Mesenchymal stem cell (in vitro differentiated cells and primary cell): ENCODE measurements at regions not wholly inside any gene's neighbourhood (a gene's known extent, or its start where the extent isn't known, plus 50 kb on each side); places are given as distances from the start of the nearest gene placed in this dataset.

ENCODE experiments used
- DNase-seq: peaks from one replicate; pipeline ENCODE4 v3.0.0-alpha.2; 2013
- H2AFZ ChIP-seq: one replicate; pipeline ENCODE4 v1.6.1; 2013; ENCODE audit warnings: low read depth, mild to moderate bottlenecking, control low read depth, inconsistent platforms, low read length, moderate library complexity
- H2AK5ac ChIP-seq: 2 replicates; pipeline ENCODE4 v1.6.1; 2013; ENCODE audit warnings: low read length, moderate library complexity, mild to moderate bottlenecking, inconsistent platforms; ENCODE audit not compliant: severe bottlenecking
- H2BK120ac ChIP-seq: one replicate; pipeline ENCODE4 v1.6.1; 2013; ENCODE audit warnings: low read depth, mild to moderate bottlenecking, inconsistent platforms, low read length, moderate library complexity
- H2BK12ac ChIP-seq, 2 experiments: one replicate each; pipeline ENCODE4 v1.6.1; 2013; ENCODE audit warnings: inconsistent platforms in 2 of 2, low read length in 2 of 2, mild to moderate bottlenecking in 2 of 2, moderate library complexity in 2 of 2, control low read depth in 1 of 2
- H2BK15ac ChIP-seq: one replicate; pipeline ENCODE4 v1.6.1; 2013; ENCODE audit warnings: mild to moderate bottlenecking, low read depth, inconsistent platforms; ENCODE audit not compliant: poor library complexity, severe bottlenecking
- H2BK5ac ChIP-seq: 2 replicates; pipeline ENCODE4 v1.6.1; 2013; ENCODE audit warnings: low read depth, mild to moderate bottlenecking, low read length, control low read depth, inconsistent platforms; ENCODE audit not compliant: poor library complexity, severe bottlenecking
- H3K14ac ChIP-seq, 2 experiments: one replicate each; pipeline ENCODE4 v1.6.1; 2013; ENCODE audit warnings: inconsistent platforms in 2 of 2, low read length in 2 of 2, control low read depth in 1 of 2, mild to moderate bottlenecking in 1 of 2, moderate library complexity in 1 of 2
- H3K18ac ChIP-seq, 2 experiments: one replicate each; pipeline ENCODE4 v1.6.1; 2013; ENCODE audit warnings: inconsistent platforms in 2 of 2, low read length in 2 of 2, control low read depth in 1 of 2, low read depth in 1 of 2, mild to moderate bottlenecking in 1 of 2
- H3K23ac ChIP-seq, 2 experiments: one replicate each; pipeline ENCODE4 v1.6.1; 2013; ENCODE audit warnings: inconsistent platforms in 2 of 2, low read length in 2 of 2, mild to moderate bottlenecking in 2 of 2, moderate library complexity in 2 of 2, control low read depth in 1 of 2
- H3K27ac ChIP-seq: 2 replicates; pipeline ENCODE4 v1.5.1; 2013; ENCODE audit warnings: mild to moderate bottlenecking, moderate library complexity, low read length, control low read depth, inconsistent platforms; ENCODE audit not compliant: poor library complexity, severe bottlenecking
- H3K27me3 ChIP-seq, 2 experiments: 2 replicates each; pipeline versions ENCODE4 v1.6.1 to v1.7.0; 2013; ENCODE audit warnings: low read length in 2 of 2, mild to moderate bottlenecking in 2 of 2, moderate library complexity in 2 of 2, control low read depth in 1 of 2, inconsistent platforms in 1 of 2; ENCODE audit not compliant: control insufficient read depth in 1 of 2, insufficient read depth in 1 of 2
- H3K36me3 ChIP-seq, 2 experiments: 2 replicates each; pipeline versions ENCODE4 v1.6.1 to v1.7.0; 2013; ENCODE audit warnings: low read length in 2 of 2, control low read depth in 1 of 2, inconsistent platforms in 1 of 2, low read depth in 1 of 2, mild to moderate bottlenecking in 1 of 2; ENCODE audit not compliant: insufficient read depth in 2 of 2, control insufficient read depth in 1 of 2
- H3K4ac ChIP-seq, 2 experiments: one replicate each; pipeline ENCODE4 v1.6.1; 2013; ENCODE audit warnings: inconsistent platforms in 2 of 2, low read length in 2 of 2, mild to moderate bottlenecking in 2 of 2, moderate library complexity in 2 of 2, control low read depth in 1 of 2, low read depth in 1 of 2
- H3K4me1 ChIP-seq: 2 replicates; pipeline ENCODE4 v1.6.1; 2013; ENCODE audit warnings: low read depth, low read length, control low read depth; ENCODE audit not compliant: control insufficient read depth, insufficient read depth
- H3K4me2 ChIP-seq: 2 replicates; pipeline ENCODE4 v1.6.1; 2013; ENCODE audit warnings: low read length, mild to moderate bottlenecking, inconsistent platforms; ENCODE audit not compliant: poor library complexity, severe bottlenecking
- H3K4me3 ChIP-seq, 2 experiments: 2 replicates each; pipeline versions ENCODE4 v1.5.1 to v1.7.0; 2013; ENCODE audit warnings: low read length in 2 of 2, mild to moderate bottlenecking in 2 of 2, control low read depth in 1 of 2, low read depth in 1 of 2; ENCODE audit not compliant: insufficient read depth in 1 of 2
- H3K79me1 ChIP-seq: replicated peaks from 2 replicates; pipeline ENCODE4 v1.6.1; 2013; ENCODE audit warnings: mild to moderate bottlenecking, control low read depth, low read length, inconsistent platforms; ENCODE audit not compliant: poor library complexity, severe bottlenecking
- H3K9ac ChIP-seq: 2 replicates; pipeline ENCODE4 v1.7.0; 2013; ENCODE audit warnings: mild to moderate bottlenecking, low read length, moderate library complexity
- H3K9me3 ChIP-seq: 2 replicates; pipeline ENCODE4 v1.7.0; 2013; ENCODE audit warnings: mild to moderate bottlenecking, low read length; ENCODE audit not compliant: control insufficient read depth
- H4K8ac ChIP-seq: one replicate; pipeline ENCODE4 v1.6.1; 2013; ENCODE audit warnings: inconsistent platforms, mild to moderate bottlenecking, low read length, moderate library complexity
- H4K91ac ChIP-seq: one replicate; pipeline ENCODE4 v1.6.1; 2013; ENCODE audit warnings: mild to moderate bottlenecking, low read length, inconsistent platforms
- WGBS: methylation state at CpG from one replicate; pipeline ENCODE4 v1.1.7; 2013; ENCODE audit warnings: mixed read lengths; 5-methylcytosine and 5-hydroxymethylcytosine counted together

- H2BK12ac ChIP-seq, result no peak overlapping the region
- no peaks in the 10 kb centered on the region for H3K27me3 ChIP-seq
- no peak overlapping the region for H4K8ac ChIP-seq
- peak overlapping the region; percentile 93 for H3K9ac ChIP-seq
- H3K4me3 ChIP-seq, result peak overlapping the region in 1 of 2 experiments; percentile 67
- H2BK15ac ChIP-seq, result no peak overlapping the region
- H3K4me1 ChIP-seq, result no peaks in the 10 kb centered on the region
- no peak overlapping the region for H3K4ac ChIP-seq
- H3K14ac ChIP-seq, result no peak overlapping the region
- WGBS, result 82% methylated on average over 8 of the region's 8 CpGs
- H4K91ac ChIP-seq, result no peak overlapping the region
- no peak overlapping the region for H2AFZ ChIP-seq
- H3K23ac ChIP-seq, result no peak overlapping the region
- H2BK5ac ChIP-seq, result no peak overlapping the region
- no peak overlapping the region for H3K18ac ChIP-seq
- no peak overlapping the region for H3K4me2 ChIP-seq
- no peak overlapping the region for H2AK5ac ChIP-seq
- no peak overlapping the region for H2BK120ac ChIP-seq
- H3K36me3 ChIP-seq, result no peaks in the 10 kb centered on the region
- H3K27ac ChIP-seq, result no peak overlapping the region
- H3K9me3 ChIP-seq, result no peaks in the 10 kb centered on the region
- DNase-seq, result no peak
- H3K79me1 ChIP-seq, result no peaks in the 10 kb centered on the region
These were observed 55.7 kb downstream of the MRPL57 start for GRCh38 chr13:21232196-21232595.

DNA sequence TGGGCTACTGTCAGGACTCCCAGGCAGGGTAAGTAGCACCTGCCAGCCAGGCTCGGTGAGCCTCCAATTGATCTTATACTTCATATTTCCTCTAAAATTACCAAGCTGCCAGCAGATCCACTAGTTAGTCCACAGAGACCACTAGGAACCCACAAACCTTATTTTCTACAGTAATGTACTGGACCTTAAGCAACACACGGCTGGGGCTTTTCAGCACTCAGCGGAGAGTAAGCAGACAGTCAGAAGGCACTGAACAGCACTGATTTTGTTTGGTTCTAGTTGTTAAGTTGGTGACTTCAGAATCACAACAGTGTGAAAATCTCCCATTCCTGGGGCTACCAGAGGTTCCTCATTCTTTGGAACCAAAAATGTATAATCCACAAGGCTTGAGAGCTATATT lies 56.1 kb downstream of the MRPL57 start:
- Histone ChIP-seq H2BK12ac (no peak overlapping the region), H3K4ac (no peak overlapping the region), H2BK15ac (no peak overlapping the region), H3K4me2 (no peak overlapping the region), H4K91ac (no peak overlapping the region), H3K79me1 (no peaks in the 10 kb centered on the region), H2AFZ (no peak overlapping the region), H3K36me3 (no peaks in the 10 kb centered on the region), H3K23ac (no peak overlapping the region), H2BK120ac (no peak overlapping the region), H3K9me3 (no peaks in the 10 kb centered on the region), H3K14ac (no peak overlapping the region), H3K18ac (no peak overlapping the region), H3K9ac (peak overlapping the region; percentile 93), H3K4me1 (no peaks in the 10 kb centered on the region), H2BK5ac (no peak overlapping the region), H4K8ac (no peak overlapping the region), H3K27me3 (no peaks in the 10 kb centered on the region), H3K27ac (no peak overlapping the region), H2AK5ac (no peak overlapping the region), H3K4me3 (peak overlapping the region in 1 of 2 experiments; percentile 67)
- 65% methylated on average over 3 of the region's 3 CpGs for WGBS
- DNase-seq, result no peak

- H3K27me3 ChIP-seq, result no peaks in the 10 kb centered on the region
- H3K9ac ChIP-seq, result peak overlapping the region; percentile 93
- no peaks in the 10 kb centered on the region for H3K36me3 ChIP-seq
- H3K14ac ChIP-seq, result no peak overlapping the region
- no peaks in the 10 kb centered on the region for H3K9me3 ChIP-seq
- no peak overlapping the region for H3K27ac ChIP-seq
- H3K4me2 ChIP-seq, result no peak overlapping the region
- peak overlapping the region in 1 of 2 experiments; percentile 67 for H3K4me3 ChIP-seq
- H3K18ac ChIP-seq, result no peak overlapping the region
- H2BK120ac ChIP-seq, result no peak overlapping the region
- DNase-seq, result no peak
- H4K8ac ChIP-seq, result no peak overlapping the region
- H3K23ac ChIP-seq, result no peak overlapping the region
- H3K4me1 ChIP-seq, result no peaks in the 10 kb centered on the region
- no peaks in the 10 kb centered on the region for H3K79me1 ChIP-seq
- H3K4ac ChIP-seq, result no peak overlapping the region
- WGBS, result 98% methylated on average over 2 of the region's 3 CpGs
- H2BK5ac ChIP-seq, result no peak overlapping the region
- H2AFZ ChIP-seq, result no peak overlapping the region
- no peak overlapping the region for H4K91ac ChIP-seq
- no peak overlapping the region for H2BK12ac ChIP-seq
- no peak overlapping the region for H2BK15ac ChIP-seq
- no peak overlapping the region for H2AK5ac ChIP-seq
These were observed 56.6 kb downstream of the MRPL57 start for GRCh38 chr13:21233086-21233485.

DNA sequence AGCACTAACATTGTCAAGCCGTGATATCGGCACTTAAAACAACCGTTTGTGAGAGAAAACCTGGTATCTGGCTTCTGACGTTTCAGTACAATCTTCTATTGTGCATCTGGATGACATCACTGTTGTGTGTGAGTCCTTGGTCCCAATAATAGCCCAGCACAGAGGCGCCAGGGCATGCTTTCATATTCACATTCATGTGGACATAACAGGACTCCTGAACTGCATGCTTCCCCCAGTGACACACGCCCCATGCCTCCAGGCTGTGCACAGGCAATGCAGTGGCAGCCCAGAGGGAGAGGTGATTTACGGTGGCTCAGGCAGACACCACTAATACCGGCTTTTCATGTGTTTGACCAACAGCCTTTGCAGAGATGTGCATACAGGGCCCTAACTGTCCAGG lies 58.1 kb downstream of the MRPL57 start:
- Histone ChIP-seq H3K27me3 (no peaks in the 10 kb centered on the region), H4K8ac (no peak overlapping the region), H2AK5ac (no peak overlapping the region), H2BK12ac (no peak overlapping the region), H2BK120ac (no peak overlapping the region), H3K79me1 (no peaks in the 10 kb centered on the region), H2AFZ (no peak overlapping the region), H3K27ac (no peak overlapping the region), H4K91ac (no peak overlapping the region), H3K9ac (peak overlapping the region; percentile 93), H3K4ac (no peak overlapping the region), H3K23ac (no peak overlapping the region), H3K4me1 (no peaks in the 10 kb centered on the region), H2BK5ac (no peak overlapping the region), H2BK15ac (no peak overlapping the region), H3K4me2 (no peak overlapping the region), H3K14ac (no peak overlapping the region), H3K9me3 (no peaks in the 10 kb centered on the region), H3K18ac (no peak overlapping the region), H3K4me3 (peak overlapping the region in 1 of 2 experiments; percentile 4), H3K36me3 (no peaks in the 10 kb centered on the region)
- DNase-seq, result peak; percentile 12
- 55% methylated on average over 8 of the region's 8 CpGs for WGBS
